HUES48 (cell line): ENCODE measurements at regions not wholly inside any gene's neighbourhood (a gene's known extent, or its start where the extent isn't known, plus 50 kb on each side); places are given as distances from the start of the nearest gene placed in this dataset.

ENCODE experiments used
- H3K27ac ChIP-seq: one replicate; pipeline ENCODE4 v1.7.0; 2013; ENCODE audit warnings: low read depth, low read length, inconsistent platforms
- H3K27me3 ChIP-seq: 2 replicates; pipeline ENCODE4 v1.6.1; 2013; ENCODE audit warnings: mild to moderate bottlenecking, low read length; ENCODE audit not compliant: control insufficient read depth, insufficient read depth
- H3K36me3 ChIP-seq: 2 replicates; pipeline ENCODE4 v1.6.1; 2013; ENCODE audit warnings: low read length; ENCODE audit not compliant: control insufficient read depth, insufficient read depth
- H3K4me1 ChIP-seq: 2 replicates; pipeline ENCODE4 v1.6.1; 2013; ENCODE audit warnings: mild to moderate bottlenecking, low read length; ENCODE audit not compliant: control insufficient read depth, insufficient read depth
- H3K4me3 ChIP-seq: 2 replicates; pipeline ENCODE4 v1.5.1; 2013; ENCODE audit warnings: mild to moderate bottlenecking, low read depth, low read length
- H3K9ac ChIP-seq: 2 replicates; pipeline ENCODE4 v1.6.1; 2013; ENCODE audit warnings: mild to moderate bottlenecking, low read depth, low read length, moderate library complexity
- H3K9me3 ChIP-seq: 2 replicates; pipeline ENCODE4 v1.6.1; 2013; ENCODE audit warnings: low read length; ENCODE audit not compliant: control insufficient read depth, insufficient read depth

DNA sequence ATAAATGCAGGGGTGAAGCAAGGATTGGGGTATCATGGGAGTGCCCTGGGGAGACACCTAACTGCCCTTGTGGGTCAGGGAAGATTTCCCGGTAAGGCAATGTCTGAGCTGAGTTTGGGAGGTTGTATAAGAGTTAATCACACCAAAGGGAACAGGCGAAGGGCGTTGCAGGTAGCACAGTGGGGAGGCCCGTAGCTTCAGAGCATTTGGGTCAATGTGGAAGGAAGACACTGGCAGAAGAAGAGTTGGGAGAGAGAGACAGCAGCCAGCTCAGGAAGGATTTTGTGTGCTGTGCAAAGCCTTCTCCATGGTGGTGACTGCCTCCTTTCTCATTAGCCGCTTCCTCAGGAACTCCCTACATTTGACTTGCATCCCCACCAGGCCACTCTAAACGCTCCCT lies 80.8 kb upstream of the LEP start:
- H3K27me3 ChIP-seq, result peaks cover 56% of the 10 kb centered on the region

DNA sequence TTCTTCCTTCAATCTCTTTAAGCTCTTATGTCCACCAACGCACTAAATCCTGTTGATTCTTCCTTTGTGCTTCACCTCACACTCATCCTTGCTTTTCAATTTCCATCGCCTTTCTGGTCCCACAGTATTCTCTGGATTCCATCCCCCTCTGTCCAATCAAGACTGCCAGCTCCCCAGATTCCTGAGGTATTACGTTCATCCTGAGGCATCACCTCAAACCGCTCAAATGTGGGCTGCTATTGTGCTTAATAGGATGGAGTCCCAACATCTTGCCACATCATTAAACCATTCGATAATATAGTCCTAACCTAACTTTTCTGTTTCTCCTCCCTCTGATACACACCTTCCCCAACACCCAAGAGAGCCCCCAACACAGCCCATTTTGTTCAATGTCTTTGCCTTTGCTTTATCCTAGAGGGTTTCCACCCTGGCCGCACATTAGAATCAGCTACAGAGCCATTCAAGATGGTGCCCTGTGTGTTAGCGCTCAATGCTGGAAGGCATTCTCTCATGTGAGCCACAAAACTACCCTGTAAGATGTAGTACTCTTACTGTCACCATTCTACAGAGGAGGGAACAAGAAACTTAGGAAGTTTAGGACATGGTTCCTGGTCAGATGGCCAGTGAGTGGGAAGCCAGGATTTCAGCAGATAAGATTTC lies 79.5 kb upstream of the LEP start:
- Histone ChIP-seq H3K9me3 (no peaks in the 10 kb centered on the region), H3K36me3 (no peaks in the 10 kb centered on the region), H3K27ac (no peak overlapping the region), H3K4me3 (no peak overlapping the region), H3K9ac (no peak overlapping the region), H3K27me3 (peaks cover 69% of the 10 kb centered on the region), H3K4me1 (peaks cover 24% of the 10 kb centered on the region)

More for the DNA sequence above, 80.8 kb upstream of the LEP start:
- Histone ChIP-seq H3K4me1 (peaks cover 18% of the 10 kb centered on the region), H3K36me3 (no peaks in the 10 kb centered on the region), H3K9ac (no peak overlapping the region), H3K4me3 (no peak overlapping the region), H3K27ac (no peak overlapping the region), H3K9me3 (no peaks in the 10 kb centered on the region)

DNA sequence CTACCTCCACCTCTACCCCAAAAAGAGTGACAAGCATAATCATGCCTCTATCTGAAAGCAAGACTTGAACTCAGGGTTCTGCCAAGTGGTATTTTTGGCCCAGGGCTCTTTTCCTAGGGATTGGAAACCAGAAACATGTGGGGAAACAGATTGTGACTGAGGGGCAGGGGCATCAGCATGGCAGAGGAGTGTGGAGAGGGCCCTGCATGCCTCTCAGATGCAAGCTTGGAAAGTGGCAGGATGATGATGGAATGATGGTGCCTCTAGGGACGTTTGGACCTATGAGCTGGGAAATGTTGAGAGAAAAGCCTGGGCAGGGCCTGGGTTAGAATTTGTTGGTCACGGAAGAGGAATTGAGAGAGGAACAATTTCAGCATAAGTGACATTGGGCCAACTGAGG lies 78.4 kb upstream of the LEP start:
- H3K27me3 ChIP-seq, result peaks cover 80% of the 10 kb centered on the region
- no peaks in the 10 kb centered on the region for H3K36me3 ChIP-seq
- peaks cover 24% of the 10 kb centered on the region for H3K4me1 ChIP-seq
- H3K27ac ChIP-seq, result no peak overlapping the region
- H3K9ac ChIP-seq, result no peak overlapping the region
- no peaks in the 10 kb centered on the region for H3K9me3 ChIP-seq
- no peak overlapping the region for H3K4me3 ChIP-seq

DNA sequence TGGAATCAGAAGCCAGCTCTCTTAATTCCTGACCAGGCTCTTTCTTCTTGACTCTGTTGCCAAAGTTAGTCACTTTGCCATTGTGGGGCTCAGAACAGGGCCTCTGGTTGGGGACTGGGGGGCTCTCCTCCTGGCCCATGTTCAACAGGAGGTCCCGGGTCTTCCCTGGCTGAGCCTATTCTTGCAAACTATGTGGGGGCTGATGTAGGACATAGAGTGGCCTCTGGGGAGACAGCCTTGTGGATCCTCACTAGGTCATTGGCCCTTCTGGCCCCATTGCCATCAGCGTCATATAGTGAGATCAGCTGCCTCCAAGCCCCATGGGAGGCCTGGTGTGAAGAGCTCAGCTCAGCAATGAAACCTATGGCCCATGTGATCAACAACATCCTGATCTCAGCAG lies 77.6 kb upstream of the LEP start:
- Histone ChIP-seq H3K9me3 (no peaks in the 10 kb centered on the region), H3K4me3 (no peak overlapping the region), H3K4me1 (peaks cover 28% of the 10 kb centered on the region), H3K27ac (peak overlapping the region; percentile 65), H3K9ac (no peak overlapping the region), H3K36me3 (no peaks in the 10 kb centered on the region), H3K27me3 (peaks cover 82% of the 10 kb centered on the region)

DNA sequence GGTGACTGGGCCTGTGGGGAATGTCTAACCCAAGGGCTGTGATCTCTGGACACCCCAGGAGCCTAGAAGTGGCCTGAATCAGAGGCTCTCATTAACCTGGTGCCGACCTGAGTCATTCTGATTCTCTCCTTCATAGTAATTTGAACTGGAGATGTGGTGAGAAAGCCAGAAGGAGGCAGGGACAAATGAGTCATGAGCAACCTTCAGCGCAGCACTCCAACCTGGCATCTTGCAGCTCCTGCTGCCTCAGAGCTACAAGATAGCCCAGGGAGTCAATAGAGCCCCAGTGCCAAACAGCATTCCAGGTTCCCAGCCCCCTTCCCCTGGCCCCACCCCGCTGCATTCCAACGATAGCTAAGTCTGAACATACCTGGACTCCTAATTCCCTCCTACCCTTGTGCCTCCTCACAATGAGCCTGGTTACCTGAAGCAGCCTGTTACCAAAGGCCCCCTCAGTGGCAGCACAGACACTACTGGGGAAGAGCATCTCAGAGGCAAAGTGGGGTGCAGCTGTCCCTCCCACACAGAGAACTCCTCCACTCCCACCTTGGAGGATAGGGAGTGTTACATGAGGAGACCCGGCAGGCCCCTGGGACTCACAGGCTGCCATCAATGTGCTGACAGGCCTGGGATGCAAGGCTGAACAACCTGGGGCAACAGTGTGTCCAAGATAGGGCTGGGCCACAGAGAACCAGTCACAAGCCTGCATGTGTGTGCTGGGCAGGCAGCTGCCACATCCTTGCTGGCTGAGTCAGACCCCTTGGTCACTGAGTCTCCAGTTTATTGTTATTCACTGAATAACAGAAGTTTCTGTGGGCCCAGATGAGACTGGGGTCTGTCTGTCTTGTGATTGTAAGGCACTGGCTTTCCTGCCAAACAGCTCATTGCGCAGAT lies 76.8 kb upstream of the LEP start:
- Histone ChIP-seq H3K9ac (no peak overlapping the region), H3K27me3 (peaks cover 90% of the 10 kb centered on the region), H3K9me3 (no peaks in the 10 kb centered on the region)

DNA sequence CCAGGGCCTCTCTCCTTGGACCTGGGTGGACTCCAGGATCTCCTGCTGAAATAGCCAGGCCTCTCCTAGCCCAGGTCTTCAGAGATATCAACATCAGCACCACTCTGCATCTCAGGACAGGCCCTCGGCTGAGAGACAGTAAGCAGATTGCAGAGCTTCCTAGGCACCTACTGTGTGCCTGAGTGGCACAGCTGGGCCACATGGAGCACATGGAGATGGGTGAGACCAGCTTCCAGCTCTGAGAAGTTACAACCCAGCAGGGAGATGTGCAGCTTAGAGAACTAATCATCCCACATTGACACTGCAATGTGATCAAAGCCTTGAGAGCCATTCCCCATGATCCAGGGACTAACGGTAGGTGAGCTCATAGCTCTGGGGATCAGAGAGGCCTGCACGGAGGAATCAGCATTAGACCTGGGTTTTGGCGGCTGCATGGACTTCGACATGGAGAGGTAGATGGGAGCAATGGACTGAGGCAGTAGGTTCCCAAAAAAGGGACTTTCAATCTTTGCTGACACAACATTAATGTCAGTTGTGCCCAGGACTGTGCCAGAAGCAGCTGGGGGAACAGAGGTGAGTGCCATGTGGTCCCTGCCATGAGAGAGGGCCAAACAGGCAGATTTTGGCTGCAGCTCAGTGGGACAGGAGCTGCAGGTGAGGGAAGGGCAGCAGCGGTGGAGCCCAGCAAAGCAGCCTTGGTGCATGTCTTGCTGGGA lies 76.0 kb upstream of the LEP start:
- H3K9me3 ChIP-seq, result no peaks in the 10 kb centered on the region
- H3K4me3 ChIP-seq, result 0 out of 2 replicates have a peak overlapping the region, but pooled peaks have one; percentile 5
- no peaks in the 10 kb centered on the region for H3K36me3 ChIP-seq
- no peak overlapping the region for H3K27ac ChIP-seq
- H3K4me1 ChIP-seq, result peaks cover 32% of the 10 kb centered on the region
- H3K27me3 ChIP-seq, result peaks cover 96% of the 10 kb centered on the region
- no peak overlapping the region for H3K9ac ChIP-seq

More for the DNA sequence above, 76.8 kb upstream of the LEP start:
- H3K4me3 ChIP-seq, result no peak overlapping the region
- H3K4me1 ChIP-seq, result peaks cover 32% of the 10 kb centered on the region
- H3K36me3 ChIP-seq, result no peaks in the 10 kb centered on the region
- peak overlapping the region; percentile 74 for H3K27ac ChIP-seq

DNA sequence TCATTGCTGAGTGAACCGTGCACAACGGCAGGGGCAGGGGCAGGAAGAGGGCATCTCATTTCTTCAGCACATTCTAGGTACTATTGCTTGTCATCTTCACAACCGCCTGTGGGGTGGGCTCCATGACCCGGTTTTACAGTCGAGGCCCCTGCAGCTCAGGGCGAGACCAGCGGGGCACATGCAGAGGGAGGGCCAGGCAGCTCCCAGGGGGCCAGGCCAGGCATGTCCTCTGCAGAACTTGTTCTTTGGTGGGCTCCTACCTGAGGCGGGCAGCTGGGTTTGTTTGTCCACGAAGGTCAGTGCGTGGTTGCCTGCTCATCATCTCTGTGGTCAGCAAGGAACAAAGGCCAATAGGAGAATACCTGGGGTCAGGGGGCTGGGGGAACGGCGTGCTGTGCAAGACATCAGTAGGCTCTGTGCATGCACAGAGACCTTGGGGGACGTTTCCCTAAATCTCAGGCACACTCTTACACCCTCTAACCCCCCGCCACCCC lies 75.1 kb upstream of the LEP start:
- Histone ChIP-seq H3K36me3 (no peaks in the 10 kb centered on the region), H3K27me3 (peaks cover 97% of the 10 kb centered on the region), H3K9me3 (no peaks in the 10 kb centered on the region), H3K4me1 (peaks cover 32% of the 10 kb centered on the region), H3K4me3 (peak overlapping the region; percentile 74), H3K27ac (no peak overlapping the region), H3K9ac (no peak overlapping the region)

DNA sequence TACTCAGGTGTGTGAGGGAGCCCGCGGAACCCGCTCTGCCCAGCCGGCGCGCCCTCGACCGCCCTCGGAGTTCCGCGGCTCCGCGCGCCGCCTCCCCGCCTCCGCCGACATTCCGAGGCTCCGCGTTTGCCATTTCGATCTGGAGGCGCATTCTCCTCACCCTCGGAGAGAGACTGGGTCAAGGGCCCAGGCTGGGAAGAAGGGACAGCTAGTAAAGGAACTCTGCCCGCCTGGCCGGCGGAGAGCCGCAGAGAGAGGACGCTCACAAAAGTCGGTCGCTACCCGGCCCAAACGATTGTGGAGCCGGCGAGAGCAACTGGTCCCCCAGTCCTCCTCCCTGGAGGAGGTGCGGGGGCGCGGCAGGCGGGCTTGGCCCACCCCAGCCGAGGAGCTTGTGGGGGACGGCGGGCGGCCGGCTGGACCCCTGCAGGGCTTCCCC lies 74.5 kb upstream of the LEP start:
- no peak overlapping the region for H3K27ac ChIP-seq
- no peak overlapping the region for H3K9ac ChIP-seq
- peaks cover 32% of the 10 kb centered on the region for H3K4me1 ChIP-seq
- no peaks in the 10 kb centered on the region for H3K36me3 ChIP-seq
- H3K9me3 ChIP-seq, result no peaks in the 10 kb centered on the region
- H3K4me3 ChIP-seq, result peak overlapping the region; percentile 74
- peaks cover 97% of the 10 kb centered on the region for H3K27me3 ChIP-seq

DNA sequence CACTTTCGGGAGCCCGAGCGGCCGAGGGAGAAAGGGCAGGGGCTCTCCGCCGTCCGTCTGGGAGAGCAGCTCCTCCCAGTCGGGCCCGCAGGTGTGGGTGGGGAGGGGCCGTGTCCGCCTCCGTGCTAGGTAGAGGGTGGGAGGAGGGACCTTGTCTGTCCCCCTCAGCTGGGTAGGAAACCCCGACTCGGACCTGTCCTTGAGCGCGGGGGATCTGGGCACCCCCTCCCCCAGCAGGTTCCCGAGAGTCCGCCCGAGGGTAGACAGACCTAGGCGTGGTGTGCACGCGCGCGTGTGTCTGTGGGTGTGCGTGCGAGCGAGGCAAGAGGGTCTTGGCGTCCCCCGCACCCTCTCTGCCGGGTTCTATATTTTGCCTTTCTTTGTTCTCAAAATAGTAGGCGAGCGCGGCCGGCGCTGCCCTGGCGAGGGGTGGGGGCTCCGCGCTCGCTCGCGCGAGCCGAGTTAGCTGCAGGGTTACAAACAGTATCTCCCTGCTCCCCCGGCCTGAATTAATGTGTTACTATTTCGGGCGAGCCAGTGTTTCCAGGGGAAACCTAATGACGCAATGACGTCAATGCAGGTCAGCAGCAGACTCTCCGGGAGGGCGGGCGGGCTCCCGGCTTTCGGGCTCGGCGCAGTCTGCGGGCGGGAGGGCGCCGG lies 73.9 kb upstream of the LEP start:
- Histone ChIP-seq H3K27me3 (peaks cover 98% of the 10 kb centered on the region), H3K9me3 (no peaks in the 10 kb centered on the region), H3K4me1 (peaks cover 32% of the 10 kb centered on the region), H3K4me3 (peak overlapping the region; percentile 74), H3K27ac (no peak overlapping the region), H3K9ac (no peak overlapping the region), H3K36me3 (no peaks in the 10 kb centered on the region)

DNA sequence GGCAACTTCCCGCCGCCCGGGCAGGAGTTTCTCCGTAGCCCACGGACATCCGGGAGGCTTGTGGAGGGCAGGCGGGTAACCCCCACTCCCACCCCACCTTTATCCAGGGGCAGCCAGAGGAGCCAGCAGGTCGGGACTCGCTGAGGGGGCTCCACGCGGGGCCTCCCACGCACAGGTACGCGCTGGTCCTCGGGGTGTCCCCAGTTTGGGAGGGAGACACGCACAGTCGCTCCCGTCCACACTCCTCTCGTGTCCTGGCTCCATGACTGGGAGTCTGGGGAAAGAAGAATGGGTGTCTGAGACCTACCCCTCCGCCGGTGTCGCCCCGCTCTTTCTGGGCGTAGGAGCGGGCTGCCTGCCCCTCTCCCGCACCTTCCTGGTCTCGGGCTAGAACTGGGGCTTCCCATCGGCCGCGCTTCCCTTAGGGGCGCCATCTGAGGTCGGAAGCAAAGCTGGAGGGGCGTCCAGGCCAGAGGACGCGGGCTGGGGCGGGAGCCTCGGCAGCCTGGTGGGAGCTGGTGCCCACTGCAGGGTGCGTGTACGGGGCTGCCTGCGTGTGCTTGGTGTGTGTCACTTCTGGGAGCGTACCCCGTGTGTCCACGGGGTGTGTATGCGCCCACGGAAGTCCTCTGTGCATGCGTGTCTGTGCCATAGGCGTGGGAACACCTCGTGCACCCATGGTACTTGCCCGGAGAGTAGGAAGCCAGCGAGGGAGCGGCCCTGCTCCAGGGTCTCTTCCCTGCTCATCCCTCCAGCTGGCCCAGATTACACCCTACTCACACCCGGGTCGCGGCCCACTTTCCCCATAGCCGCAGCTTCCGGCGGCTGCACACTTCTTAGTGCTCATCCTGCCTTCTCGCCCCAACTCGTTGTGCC lies 73.0 kb upstream of the LEP start:
- Histone ChIP-seq H3K27ac (no peak overlapping the region), H3K9me3 (no peaks in the 10 kb centered on the region), H3K9ac (no peak overlapping the region), H3K4me3 (peak overlapping the region; percentile 74), H3K36me3 (no peaks in the 10 kb centered on the region), H3K27me3 (peaks cover 93% of the 10 kb centered on the region), H3K4me1 (peaks cover 32% of the 10 kb centered on the region)
